NCI-H446 treated with DMSO at 0.1 percent for 48 hours (cell line): ENCODE measurements at regions not wholly inside any gene's neighbourhood (a gene's known extent, or its start where the extent isn't known, plus 50 kb on each side); places are given as distances from the start of the nearest gene placed in this dataset.

Source experiments
- DNase-seq: peaks from one replicate; lab custom pipeline; 2025; lab: John Stamatoyannopoulos, UW

DNA sequence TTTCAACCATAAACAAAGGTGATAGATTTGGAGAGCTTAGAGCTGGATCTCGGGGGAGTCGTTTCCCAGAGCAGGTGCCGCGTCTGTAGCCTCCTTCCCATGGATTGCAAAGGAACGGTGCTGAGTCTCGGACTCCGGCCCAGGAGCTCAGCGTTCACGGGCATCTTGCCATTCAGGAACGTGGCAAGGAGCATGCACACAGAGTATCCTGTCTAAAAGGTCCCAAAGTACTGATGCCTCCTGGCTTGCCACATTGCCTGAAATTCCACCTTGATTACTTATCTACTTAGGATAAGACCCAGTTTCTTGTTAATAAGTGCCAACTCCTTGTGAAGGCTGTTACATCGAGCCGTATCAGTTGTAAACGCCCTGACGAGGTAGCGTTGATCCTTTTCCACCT, 197.8 kb upstream of the MYT1L start:
- DNase-seq = no peak

DNA sequence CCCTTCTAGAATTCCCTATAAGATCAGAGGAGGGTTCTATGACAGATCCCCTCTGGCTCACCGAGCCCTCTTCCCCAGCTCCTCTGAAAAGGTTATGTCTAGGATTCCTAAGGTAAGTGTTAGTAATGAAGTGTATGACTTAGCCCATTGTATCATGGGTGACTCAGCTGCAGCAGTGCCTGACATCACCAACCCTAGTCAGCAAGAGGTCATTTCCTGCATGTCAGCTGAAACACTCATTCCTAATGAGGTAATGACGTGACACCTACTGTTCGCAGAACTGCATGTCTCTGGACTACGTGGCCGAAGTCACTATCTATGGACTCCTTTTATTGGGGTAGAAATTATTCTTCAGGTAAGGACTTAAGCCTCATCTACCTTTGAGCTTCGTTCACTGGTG, 196.1 kb upstream of the MYT1L start:
- no peak for DNase-seq

DNA sequence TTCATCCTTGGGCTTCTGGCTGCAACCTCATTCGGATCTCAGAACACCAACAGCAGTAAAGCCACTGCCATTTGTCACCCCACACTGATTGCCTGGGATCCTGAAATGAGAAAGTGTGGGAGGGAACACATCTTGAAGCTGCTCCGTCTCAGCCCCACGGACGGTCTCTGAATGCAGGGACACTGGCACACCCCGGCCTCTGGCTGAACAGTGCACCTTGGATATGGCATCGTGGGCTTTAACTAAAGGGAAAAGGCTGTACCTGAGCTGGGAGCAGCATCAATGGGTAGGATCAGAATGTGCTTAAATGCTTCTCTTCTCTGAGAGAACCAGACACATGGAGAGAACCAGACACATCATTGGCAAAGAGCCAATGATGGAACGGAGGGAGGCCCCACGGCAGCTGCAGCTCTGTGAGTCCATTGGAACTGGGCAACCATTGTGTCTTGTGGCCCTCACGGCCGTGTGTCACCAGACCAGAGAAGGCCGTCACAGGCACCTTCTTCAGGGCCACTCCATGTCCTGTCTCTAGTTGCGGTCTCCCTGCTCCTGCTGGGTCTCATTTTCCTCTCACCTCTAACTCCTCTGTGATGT, 193.4 kb upstream of the MYT1L start:
- no peak for DNase-seq

DNA sequence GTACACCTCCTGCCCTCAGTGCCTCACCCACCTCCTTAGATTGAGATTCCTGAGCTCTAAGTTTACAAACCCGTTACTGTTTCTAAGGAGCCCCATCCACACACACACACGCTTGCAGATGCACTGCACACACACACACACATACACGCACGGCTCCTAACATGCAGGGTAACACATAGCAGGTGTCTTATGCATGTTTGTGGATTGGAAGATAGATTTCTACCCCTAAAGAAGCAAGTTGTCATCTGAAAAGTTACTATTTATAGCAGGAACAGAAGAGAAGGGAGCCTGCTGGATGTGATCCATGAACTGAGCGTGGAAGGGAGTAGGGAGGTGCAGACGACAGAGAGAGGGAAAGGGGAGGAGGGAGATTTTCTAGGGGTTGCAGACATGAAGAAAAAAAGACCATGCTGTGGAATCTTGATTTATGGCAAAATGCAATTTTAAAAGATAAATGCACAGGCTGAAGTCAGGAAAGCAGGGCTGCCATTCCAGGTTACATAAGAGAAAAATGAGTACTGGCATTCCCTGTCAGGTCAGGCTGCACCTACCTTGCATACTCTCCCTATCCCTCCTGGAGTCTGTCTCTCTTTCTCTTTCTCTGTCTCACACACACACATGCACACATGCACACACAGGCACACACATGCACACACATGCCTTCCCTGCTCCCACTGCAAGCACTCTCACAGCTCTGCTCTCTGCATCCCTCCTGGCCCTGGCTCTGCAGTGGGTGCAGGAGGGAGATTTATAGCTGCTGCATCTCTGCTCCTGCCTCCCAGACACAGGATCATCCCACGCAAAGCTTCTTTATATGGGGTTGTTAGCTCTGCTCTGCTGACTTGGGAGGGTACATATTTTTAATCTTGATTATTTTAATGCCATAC, 192.6 kb upstream of the MYT1L start:
- DNase-seq = no peak

DNA sequence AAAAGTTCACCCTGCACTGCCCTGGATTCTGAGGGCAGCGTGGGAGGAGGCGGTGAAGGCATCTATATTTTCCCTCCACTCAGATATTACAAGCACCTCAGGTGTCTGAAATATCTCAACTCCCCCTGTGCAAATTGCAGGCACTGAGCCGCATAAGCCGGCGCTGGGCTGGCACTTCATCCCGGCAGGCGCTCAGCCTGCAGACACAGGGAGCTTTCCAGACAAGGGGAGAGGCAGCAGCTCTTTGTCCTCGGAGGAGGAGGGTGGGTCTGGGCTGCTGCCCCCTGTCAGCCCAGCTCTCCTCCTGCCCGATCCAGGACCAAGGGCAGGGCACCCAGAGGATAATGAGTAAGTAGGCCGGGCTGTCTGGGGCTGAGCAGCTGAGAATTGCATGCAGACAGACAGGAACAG, 189.3 kb upstream of the MYT1L start:
- DNase-seq = no peak

DNA sequence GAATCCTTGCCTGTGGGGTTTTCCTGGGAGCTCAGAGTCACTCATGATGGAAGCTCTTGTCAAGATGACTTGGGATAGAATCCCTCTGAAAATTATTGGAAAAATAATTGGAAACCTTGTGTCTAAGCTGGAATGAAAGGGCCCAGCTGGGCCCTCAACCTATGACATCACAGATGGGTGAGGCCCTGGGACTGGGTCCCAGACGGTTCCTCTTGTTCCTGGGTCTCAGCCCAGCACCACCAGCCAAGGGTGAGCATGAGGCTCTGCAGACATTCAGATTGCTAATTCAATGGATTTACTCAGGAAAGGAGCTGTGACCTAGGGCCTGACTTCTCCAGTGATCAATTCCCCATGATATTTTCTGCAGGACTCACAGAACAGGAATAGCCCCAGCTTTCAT, 188.3 kb upstream of the MYT1L start:
- DNase-seq = no peak

DNA sequence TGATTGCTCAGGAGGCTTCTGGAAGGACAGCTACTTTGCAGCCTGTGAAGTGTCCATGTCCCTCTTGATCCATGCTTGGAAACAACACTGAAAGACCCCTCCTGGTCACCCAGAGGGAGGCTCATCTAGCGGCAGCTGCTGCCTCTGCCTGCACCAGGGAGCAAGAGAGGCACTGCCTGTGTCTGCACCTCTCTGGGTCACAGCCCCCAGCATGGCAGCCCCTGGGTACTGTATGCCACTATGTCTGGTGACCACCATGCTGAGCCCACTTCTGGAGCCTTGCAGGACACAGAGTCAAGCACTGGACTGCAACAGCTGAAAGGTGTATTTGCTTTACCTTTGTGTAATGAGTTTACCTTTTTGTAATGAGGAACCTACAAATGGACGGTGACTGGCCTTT, 186.3 kb upstream of the MYT1L start:
- DNase-seq = no peak

DNA sequence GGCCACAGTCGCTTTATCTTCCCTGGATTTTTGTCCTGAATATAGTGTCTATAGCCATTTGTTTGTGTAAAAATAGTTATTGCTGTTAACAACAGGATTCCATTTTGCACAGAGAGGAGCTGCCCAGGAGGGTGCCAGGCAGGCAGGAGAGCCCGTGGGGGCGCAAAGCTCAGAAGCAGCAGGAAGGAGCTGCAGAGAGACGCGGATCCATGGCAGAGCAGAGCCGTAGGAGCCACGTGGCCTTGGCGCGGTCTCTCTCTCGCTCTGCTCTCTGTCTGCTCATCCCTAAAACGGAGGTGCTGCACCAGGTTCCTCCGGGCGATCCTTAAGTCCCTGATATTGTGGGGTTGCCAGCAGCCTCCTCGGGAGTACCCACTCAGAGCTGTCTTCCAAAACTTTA, 185.3 kb upstream of the MYT1L start:
- no peak for DNase-seq

DNA sequence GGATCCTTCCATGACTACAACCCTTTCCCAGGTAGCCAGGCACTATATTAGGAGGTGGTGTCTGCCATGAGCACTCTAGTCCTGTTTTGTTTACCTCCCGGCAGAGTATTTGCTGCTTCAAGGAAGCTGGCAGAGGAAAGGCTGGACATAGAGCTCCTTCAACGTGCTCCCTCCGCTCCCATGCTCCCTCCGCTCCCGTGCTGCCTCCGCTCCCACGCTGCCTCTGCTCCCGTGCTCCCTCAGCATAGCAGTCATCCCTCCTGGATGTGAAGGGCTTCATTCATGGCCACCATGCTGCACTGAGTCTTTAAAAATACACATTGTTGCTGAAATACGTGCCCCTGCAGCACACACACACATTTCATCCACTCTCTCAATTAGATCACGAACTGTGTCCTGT, 181.9 kb upstream of the MYT1L start:
- no peak for DNase-seq

DNA sequence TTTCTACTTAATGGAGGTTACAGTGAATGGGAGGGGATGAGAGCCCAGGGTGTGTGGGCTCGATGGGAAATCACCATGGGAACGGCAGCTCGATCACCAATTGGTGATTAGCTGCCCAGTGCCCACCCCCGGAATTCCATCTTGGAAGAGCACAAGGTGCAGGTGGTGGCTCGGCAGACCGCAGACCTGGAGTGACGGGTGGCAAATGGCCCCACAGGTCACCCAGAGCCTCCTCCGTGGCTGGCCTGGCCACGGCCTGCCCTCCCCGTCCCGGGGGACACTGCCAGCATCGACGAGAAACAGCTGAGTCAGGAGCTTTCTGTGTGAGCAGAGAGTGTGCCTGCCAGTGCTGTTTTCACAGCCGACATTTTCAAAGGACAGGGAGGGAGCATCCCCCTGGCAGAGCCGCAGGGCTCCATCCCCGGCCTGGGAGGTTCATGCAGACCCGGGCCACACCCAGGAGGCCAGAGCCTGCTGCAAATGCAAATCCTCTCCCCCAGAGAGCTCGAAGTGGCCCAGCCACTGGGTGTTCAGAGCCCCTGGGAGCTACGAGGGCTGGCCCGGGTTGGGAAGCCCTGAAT, 176.4 kb upstream of the MYT1L start:
- DNase-seq = no peak

DNA sequence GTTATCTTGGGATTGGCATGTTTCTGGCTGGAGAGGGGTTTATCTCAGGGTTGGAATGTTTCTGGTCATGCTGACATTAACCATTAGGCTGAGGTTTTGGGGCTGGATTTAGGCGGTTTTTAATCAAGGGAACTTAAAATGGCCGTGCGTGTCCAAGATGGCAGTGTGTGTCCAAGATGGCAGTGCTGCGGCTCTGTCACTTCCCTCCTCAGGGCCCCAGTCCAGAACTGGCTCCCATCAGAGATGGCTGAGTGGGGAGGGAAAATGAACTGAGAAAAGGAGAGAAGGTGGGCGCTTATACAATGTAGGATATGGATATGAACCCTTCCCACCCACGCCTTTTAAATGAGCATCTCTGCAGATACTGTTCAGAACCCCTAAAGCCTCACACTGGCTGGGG, 175.5 kb upstream of the MYT1L start:
- DNase-seq = no peak

DNA sequence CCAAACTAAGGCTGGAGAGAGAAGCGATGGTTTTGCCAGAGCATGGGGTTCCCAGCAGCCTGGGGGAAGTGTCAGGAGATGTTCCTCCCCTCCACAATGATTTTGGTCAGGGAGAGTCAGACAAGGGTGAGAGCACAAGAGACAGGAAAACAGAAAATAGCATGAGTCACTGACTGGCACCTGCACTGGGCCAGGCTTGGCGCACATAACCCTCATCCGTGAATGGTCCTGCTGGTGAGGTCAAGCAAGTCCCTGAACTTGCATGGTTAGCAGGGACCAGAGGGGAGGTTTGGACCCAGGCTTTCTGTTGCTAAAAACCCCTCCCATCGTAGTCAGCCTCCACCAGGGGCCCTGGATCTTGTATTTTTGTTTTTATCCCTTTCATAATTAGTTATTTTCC, 174.5 kb upstream of the MYT1L start:
- no peak for DNase-seq

DNA sequence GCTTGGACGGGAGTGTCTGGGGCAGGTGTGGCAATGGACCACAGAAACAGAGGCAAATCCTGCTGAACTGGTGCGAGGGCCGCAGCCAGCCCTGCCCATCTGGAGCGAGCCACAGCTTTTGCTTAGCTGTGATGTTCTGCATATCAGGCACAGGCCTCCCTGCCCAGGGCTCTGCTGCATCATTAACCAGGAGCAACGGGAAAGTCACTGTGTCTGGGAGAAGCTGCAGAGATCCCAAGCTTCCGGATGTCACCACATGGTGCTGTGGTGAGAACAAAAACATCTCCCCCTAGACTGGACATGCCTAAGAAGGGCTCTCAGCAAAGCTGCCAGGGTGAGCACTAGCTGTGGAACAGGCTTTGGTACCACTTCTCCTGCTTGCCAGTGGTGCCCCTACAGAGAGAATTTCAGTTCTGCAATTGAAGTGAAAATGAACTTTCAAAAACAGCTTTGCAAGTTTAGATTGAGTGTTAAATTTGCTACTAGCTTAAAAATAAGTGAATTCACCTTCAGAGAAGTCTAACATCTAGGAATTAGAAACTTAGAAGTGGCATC, 172.9 kb upstream of the MYT1L start:
- DNase-seq = no peak

DNA sequence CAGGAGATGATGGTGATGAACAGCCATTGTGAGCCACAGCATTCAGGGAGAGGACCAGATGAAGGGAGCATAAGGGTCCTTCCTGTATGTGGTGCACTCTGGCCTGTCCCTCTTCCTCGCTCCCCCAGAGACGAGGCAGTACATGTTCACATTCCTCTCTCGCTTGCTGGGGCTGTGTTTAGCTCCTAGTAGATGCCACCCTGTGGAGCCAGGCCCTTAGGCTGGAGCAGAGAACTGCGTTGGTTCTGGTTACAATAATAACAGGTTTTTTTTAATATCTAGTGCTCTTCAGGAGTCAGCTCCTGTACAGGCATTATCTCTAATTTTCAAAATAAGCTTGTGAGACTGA, 171.1 kb upstream of the MYT1L start:
- no peak for DNase-seq

DNA sequence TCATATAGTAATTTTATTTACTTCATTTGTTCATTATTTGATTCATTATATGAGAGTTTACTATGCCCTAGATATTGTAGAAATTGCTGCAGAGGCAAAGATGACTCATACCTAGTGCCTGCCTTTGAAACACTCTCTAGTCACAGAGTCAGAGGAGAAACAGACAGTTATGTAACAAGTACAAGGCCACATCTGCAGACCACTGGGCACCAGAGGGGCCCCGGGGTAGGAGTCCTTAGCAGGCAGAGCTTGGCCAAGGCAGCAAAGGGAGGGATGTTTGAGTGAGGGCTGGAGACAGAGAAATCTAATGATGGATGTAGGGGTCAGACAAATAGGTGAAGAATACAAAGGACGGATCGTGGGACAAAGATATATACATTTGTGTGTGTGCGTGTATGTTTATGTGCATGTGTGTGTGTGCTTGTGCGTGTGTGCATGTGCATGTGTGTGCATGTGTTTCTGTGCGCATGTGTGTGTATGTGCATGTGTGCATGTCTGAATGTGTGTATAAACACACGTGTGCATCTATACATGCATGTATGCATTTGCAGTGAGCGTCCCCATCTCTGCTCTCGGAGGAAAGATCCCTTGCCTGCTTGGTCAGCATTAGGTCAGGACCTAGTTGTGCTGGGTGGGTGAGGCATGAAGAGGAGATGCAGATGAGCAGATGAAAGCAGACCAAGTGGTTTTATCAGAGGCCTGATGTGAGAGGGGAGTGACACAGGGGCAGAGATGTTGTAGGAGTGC, 170.6 kb upstream of the MYT1L start:
- no peak for DNase-seq

DNA sequence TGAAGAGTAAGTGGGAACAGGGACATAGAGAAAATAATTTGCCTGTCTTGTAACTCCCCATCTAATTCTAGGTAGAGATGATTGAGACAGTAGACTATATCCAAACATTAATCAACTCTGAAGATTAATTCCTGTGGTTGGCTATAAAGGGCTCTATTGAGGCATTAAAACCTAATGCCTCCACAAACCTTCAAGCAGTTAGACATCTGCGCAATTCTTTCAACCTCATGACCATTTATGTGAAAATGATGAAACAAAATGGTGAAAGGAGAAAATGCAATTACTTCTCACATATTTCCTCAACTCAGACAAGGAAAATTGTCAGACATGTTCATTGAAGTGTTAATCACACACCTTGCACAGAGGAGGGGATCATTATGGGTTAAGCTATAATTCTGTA, 164.5 kb upstream of the MYT1L start:
- no peak for DNase-seq

DNA sequence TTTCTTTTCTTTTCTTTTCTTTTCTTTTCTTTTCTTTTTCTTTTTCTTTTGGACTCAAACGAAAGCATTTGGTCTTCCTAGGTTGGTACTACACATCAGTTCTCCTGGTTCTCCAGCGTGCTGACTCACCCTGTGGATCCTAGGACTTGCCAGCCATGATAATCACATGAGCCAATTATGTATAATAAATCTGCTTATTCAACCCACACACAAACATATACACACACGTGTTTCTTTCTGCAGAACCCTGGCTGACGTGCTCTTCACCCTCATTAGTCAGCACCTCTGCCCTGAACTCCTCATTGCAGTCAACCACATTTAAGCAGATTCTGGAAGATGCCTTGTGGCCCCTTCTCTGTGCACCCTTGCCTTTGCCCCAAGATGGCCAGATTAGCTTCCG, 162.4 kb upstream of the MYT1L start:
- no peak for DNase-seq

DNA sequence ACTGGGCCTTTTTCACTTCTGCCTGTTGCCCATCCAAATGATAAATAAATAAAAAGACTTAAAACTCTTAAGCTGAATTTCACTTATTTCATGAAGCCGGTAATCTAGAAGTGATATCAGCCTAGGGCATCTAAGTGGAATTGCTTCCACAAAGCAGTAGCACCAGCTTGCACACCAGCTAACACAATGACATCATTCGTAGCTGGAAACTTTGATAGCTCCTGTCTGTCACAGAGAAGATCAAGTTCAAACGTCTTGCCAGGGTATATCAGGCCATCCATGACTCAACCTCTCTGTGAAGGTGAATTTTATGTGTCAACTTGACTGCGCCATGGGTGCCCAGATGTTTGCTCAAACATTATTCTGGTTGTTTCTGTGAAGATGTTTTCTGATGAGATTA, 161.7 kb upstream of the MYT1L start:
- no peak for DNase-seq

DNA sequence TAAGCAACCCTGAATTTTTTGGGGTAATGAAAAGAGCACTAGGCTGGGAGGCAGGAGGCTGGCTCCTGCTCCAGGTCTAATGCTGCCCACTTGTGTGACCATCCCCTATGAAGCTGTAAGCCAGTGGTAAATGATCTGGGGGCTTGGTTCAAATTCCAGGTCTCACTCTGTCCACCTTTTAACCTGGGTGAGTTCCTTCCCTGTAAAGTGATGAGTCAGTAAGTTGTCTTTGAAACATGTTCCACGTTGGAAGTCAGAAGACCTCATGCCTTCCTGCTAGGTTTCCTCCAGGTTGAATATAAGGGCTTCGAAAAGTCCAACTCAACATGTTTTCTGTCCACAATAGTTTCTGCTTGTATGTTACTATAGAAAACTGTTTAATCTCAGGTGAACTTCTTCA, 160.9 kb upstream of the MYT1L start:
- DNase-seq = no peak

DNA sequence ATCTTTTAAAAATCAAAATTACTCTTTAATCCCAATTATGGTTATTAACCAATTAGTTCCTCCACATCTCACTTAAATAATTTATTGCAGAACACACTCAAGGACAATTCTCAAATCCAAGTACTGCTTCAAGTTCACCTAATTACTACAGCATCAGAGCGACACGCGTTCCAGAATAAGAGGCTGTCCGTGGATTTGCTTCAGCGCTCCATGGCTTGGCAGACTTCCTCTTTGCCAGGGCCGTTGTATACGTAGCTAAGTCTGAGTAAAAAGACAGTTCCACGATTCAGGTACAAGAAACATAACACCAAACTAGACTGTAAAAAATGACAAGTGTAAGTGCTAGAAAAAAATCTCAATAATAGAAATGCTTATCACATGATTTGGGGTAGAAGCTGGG, 153.2 kb upstream of the MYT1L start:
- DNase-seq = peak; percentile 44

DNA sequence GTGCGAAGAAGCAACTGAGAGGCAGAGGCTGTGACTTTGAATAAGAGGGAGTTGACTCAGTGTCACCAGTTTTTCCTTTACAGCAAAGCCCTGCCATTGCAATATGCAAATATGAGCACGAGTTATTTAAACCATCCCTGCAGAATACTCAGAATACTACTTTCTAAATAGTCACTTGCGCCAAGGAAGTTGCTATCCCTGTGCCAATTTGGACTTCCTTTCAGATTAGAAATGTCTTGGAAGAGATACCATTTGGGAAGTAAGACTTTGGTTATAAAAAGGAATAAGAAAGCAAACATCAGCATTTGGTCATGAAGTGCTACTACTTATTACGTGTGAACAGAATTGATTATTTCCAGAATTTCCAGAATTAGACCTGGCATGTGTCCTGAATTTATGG, 151.8 kb upstream of the MYT1L start:
- DNase-seq = no peak

DNA sequence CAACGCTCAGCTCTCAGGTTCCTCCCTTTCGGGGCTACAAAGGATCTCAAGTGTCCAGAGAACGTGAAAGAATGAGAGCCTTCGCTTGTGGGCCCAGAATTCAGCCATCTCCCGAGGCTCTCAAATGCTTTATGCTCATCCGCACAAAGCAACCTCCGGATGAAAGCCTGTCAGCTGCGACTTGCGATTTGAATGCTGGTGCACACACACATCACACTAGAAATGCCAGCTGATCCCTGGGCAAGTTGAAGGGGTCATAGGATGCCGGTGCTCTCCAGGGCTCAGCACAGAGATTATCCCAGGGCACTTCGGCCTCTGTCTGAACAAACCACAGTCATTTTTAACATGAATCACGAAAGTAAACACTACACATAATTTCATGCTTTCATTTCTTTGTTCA, 141.8 kb upstream of the MYT1L start:
- no peak for DNase-seq

DNA sequence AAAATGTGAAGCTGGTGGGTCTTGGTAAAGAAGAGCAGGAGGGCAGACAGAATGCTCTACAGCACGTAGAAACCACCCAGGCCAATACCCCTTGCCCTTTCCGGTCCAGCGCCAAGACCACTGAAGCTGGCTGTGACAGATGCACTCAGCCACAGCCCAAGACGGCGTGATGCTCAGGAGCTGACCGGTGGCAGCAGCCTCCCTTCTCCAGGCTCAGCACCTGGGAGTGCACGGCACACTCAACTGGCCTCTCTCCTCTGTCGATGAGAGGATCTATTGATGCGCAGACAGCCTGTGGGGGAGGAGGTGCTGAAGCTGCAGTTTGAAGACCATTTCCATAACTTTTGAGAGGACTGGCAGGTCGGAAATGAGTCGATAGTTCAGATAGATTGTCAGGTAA, 141.0 kb upstream of the MYT1L start:
- DNase-seq = no peak
